ENCODE measurements at regions not wholly inside any gene's neighbourhood (a gene's known extent, or its start where the extent isn't known, plus 50 kb on each side); places are given as distances from the start of the nearest gene placed in this dataset.

GRCh38 chr1:55916481-55916880, 662.9 kb downstream of the PLPP3 start:
- DNase-seq (ENCODE audit: extremely low spot score) = no peak
- POLR2A ChIA-PET = no interaction called here
- CTCF ChIA-PET = no interaction called here
- TF ChIP-seq CTCF (IDR thresholded peaks at IDR 0.05; ENCODE audit: control extremely low read depth, extremely low read depth, low read depth, missing control alignments) = no peak

- no peak for TF ChIP-seq CTCF (IDR thresholded peaks at IDR 0.05; ENCODE audit: control extremely low read depth, extremely low read depth, low read depth, missing control alignments)
- ChIA-PET CTCF (interaction anchor here (0.9 to 1.8 kb wide), 2 partner anchors 12 to 44 kb away, joined by 3 to 4 read pairs; no protein-coding TSS in a partner anchor), POLR2A (no interaction called here)
- no peak for DNase-seq (ENCODE audit: extremely low spot score)
Observed at GRCh38 chr1:55913565-55913964, 665.8 kb downstream of the PLPP3 start.

- CTCF ChIA-PET = interaction anchor here (0.9 to 1.5 kb wide), 2 partner anchors 10 to 43 kb away, joined by 3 read pairs; no protein-coding TSS in a partner anchor
- POLR2A ChIA-PET = no interaction called here
- no peak for DNase-seq (ENCODE audit: extremely low spot score)
- no peak for TF ChIP-seq CTCF (IDR thresholded peaks at IDR 0.05; ENCODE audit: control extremely low read depth, extremely low read depth, low read depth, missing control alignments)
Observed at GRCh38 chr1:55912438-55912837, 666.9 kb downstream of the PLPP3 start.

GRCh38 chr1:55904541-55904940, 674.8 kb downstream of the PLPP3 start:
- ChIA-PET POLR2A (no interaction called here), CTCF (no interaction called here)
- TF ChIP-seq CTCF (IDR thresholded peaks at IDR 0.05; ENCODE audit: control extremely low read depth, extremely low read depth, low read depth, missing control alignments) = no peak
- DNase-seq (ENCODE audit: extremely low spot score) = no peak

- no peak for DNase-seq (ENCODE audit: extremely low spot score)
- ChIA-PET CTCF (interaction anchor here (1.2 kb wide), 1 partner anchor 523 kb away, joined by 4 read pairs; no protein-coding TSS in a partner anchor), POLR2A (no interaction called here)
- TF ChIP-seq CTCF (IDR thresholded peaks at IDR 0.05; ENCODE audit: control extremely low read depth, extremely low read depth, low read depth, missing control alignments) = no peak
Observed at GRCh38 chr1:55898181-55898580, 681.2 kb downstream of the PLPP3 start.

- POLR2A ChIA-PET = no interaction called here
- DNase-seq (ENCODE audit: extremely low spot score) = no peak
- no peak for TF ChIP-seq CTCF (IDR thresholded peaks at IDR 0.05; ENCODE audit: control extremely low read depth, extremely low read depth, low read depth, missing control alignments)
- CTCF ChIA-PET = no interaction called here
Observed at GRCh38 chr1:55896210-55896609, 681.0 kb upstream of the USP24 start.

GRCh38 chr1:55894521-55894920, 679.4 kb upstream of the USP24 start:
- DNase-seq (ENCODE audit: extremely low spot score) = no peak
- ChIA-PET POLR2A (no interaction called here), CTCF (no interaction called here)
- no peak for TF ChIP-seq CTCF (IDR thresholded peaks at IDR 0.05; ENCODE audit: control extremely low read depth, extremely low read depth, low read depth, missing control alignments)

Data from GM10248 (cell line).